OCI-LY3 (cell line): ENCODE measurements at regions not wholly inside any gene's neighbourhood (a gene's known extent, or its start where the extent isn't known, plus 50 kb on each side); places are given as distances from the start of the nearest gene placed in this dataset.

Source experiments
- H2AFZ ChIP-seq: fragments of 200-600, 300-600 bp; shearing (Covaris generic); 2 replicates; pipeline ENCODE4 v1.6.0; 2014; ENCODE audit warnings: antibody characterized with exemption, low read depth, low read length
- H3K27ac ChIP-seq: fragments of 200-600, 300-600 bp; sonication (generic); 2 replicates; pipeline ENCODE4 v1.5.1; 2014; ENCODE audit warnings: mild to moderate bottlenecking, low read length, moderate library complexity, mixed read lengths
- H3K27me3 ChIP-seq: fragments of 200-600, 300-600 bp; sonication (generic); 2 replicates; pipeline ENCODE4 v1.6.1; 2014; ENCODE audit warnings: low read depth, low read length, mixed read lengths
- H3K36me3 ChIP-seq: fragments of 200-600, 300-600 bp; sonication (generic); replicated peaks from 2 replicates; pipeline ENCODE3; 2014; ENCODE audit warnings: low read depth, low read length, mixed read lengths
- H3K4me1 ChIP-seq: fragments of 300-600, 200-600 bp; sonication (generic); 2 replicates; pipeline ENCODE4 v1.6.1; 2014; ENCODE audit warnings: low read length, mixed read lengths
- H3K4me2 ChIP-seq: fragments of 200-600, 300-600 bp; sonication (generic); 2 replicates; pipeline ENCODE4 v1.6.1; 2014; ENCODE audit warnings: low read length, mixed read lengths
- H3K4me3 ChIP-seq: fragments of 300-600, 200-600 bp; sonication (generic); 2 replicates; pipeline ENCODE4 v1.5.1; 2014; ENCODE audit warnings: antibody characterized with exemption, mild to moderate bottlenecking, low read length, moderate library complexity
- H3K79me2 ChIP-seq: fragments of 300-600, 200-600 bp; shearing (Covaris generic); 2 replicates; pipeline ENCODE4 v1.6.1; 2014; ENCODE audit warnings: mild to moderate bottlenecking, low read length, mixed read lengths
- H3K9ac ChIP-seq: fragments of 300-600, 200-600 bp; shearing (Covaris generic); 2 replicates; pipeline ENCODE4 v1.6.0; 2014; ENCODE audit warnings: mild to moderate bottlenecking, low read length, moderate library complexity
- H3K9me3 ChIP-seq: fragments of 200-600, 300-600 bp; shearing (Covaris generic); 2 replicates; pipeline ENCODE4 v1.6.1; 2014; ENCODE audit warnings: low read length, mixed read lengths; ENCODE audit not compliant: insufficient read depth
- H4K20me1 ChIP-seq: fragments of 200-600, 300-600 bp; sonication (generic); 2 replicates; pipeline ENCODE4 v1.6.1; 2016; ENCODE audit warnings: low read length, mixed read lengths; ENCODE audit not compliant: insufficient read depth
- EZH2phosphoT487 ChIP-seq: fragments of 200-600 bp; shearing (Covaris generic); IDR thresholded peaks from 2 replicates; pipeline ENCODE4 v1.6.1; 2018; ENCODE audit warnings: antibody characterized with exemption, mixed run types, low read depth
- TF ChIP-seq, protein P1 (sequence below): fragments of 200-600, 300-600 bp; sonication (generic); IDR thresholded peaks from 2 replicates; pipeline ENCODE4 v1.5.1; 2014; ENCODE audit warnings: antibody characterized with exemption, low read length, low read depth

DNA sequence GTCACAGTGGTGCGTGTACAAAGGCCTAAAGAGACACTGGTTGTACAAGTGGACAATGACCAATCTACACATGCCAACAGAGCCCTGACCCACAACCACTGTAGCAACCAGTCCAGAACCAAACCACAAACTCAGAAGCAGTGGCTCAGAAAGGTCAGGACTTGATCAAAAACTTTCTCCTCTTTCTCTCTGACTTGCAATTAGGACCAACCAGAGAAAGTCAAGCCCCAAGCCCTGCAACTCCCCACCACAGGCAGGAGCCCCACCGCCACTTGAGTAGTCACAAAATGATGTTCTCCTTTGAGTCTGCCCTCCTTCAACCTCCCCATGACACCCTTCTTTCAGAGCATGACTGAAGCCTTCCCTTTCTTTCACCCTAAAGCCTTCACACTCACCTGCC is 291.8 kb downstream of the CDH10 start:
- H3K4me3 ChIP-seq, result no peak overlapping the region
- no peaks in the 10 kb centered on the region for H3K4me1 ChIP-seq
- no peaks in the 10 kb centered on the region for H3K79me2 ChIP-seq
- H3K9ac ChIP-seq, result no peak overlapping the region
- H4K20me1 ChIP-seq, result no peaks in the 10 kb centered on the region
- H3K27me3 ChIP-seq, result no peaks in the 10 kb centered on the region
- H3K36me3 ChIP-seq, result no peaks in the 10 kb centered on the region
- H3K9me3 ChIP-seq, result no peaks in the 10 kb centered on the region
- H3K4me2 ChIP-seq, result no peak overlapping the region
- no peak for TF ChIP-seq EZH2phosphoT487
- TF ChIP-seq, protein P1, sequence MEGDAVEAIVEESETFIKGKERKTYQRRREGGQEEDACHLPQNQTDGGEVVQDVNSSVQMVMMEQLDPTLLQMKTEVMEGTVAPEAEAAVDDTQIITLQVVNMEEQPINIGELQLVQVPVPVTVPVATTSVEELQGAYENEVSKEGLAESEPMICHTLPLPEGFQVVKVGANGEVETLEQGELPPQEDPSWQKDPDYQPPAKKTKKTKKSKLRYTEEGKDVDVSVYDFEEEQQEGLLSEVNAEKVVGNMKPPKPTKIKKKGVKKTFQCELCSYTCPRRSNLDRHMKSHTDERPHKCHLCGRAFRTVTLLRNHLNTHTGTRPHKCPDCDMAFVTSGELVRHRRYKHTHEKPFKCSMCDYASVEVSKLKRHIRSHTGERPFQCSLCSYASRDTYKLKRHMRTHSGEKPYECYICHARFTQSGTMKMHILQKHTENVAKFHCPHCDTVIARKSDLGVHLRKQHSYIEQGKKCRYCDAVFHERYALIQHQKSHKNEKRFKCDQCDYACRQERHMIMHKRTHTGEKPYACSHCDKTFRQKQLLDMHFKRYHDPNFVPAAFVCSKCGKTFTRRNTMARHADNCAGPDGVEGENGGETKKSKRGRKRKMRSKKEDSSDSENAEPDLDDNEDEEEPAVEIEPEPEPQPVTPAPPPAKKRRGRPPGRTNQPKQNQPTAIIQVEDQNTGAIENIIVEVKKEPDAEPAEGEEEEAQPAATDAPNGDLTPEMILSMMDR, result no peak
- H2AFZ ChIP-seq, result no peak overlapping the region
- H3K27ac ChIP-seq, result no peak overlapping the region

DNA sequence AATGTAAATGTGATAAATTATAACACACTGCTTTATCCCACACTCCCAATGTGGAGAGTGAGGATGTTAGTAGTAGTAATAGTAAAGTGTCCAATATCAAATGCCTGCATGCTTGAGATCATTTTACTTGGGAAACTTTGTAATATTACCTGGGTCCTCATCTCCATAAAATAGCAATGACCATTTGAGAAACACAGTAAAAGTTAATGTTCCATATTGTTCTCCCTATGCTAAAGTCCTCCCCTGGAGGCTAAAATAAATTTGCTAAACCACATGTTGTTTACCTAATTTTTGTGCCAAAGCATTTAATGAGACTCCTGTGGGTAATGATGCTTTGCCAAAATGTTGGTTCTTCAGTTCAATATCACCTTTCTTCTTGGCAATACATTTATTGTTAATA is 291.2 kb downstream of the CDH10 start:
- no peaks in the 10 kb centered on the region for H4K20me1 ChIP-seq
- H3K4me2 ChIP-seq, result no peak overlapping the region
- H3K36me3 ChIP-seq, result no peaks in the 10 kb centered on the region
- TF ChIP-seq EZH2phosphoT487, result no peak
- TF ChIP-seq, protein P1, result no peak
- no peaks in the 10 kb centered on the region for H3K4me1 ChIP-seq
- H3K27me3 ChIP-seq, result no peaks in the 10 kb centered on the region
- no peaks in the 10 kb centered on the region for H3K9me3 ChIP-seq
- H3K27ac ChIP-seq, result no peak overlapping the region
- H3K4me3 ChIP-seq, result no peak overlapping the region
- H3K9ac ChIP-seq, result no peak overlapping the region
- H2AFZ ChIP-seq, result no peak overlapping the region
- H3K79me2 ChIP-seq, result no peaks in the 10 kb centered on the region

DNA sequence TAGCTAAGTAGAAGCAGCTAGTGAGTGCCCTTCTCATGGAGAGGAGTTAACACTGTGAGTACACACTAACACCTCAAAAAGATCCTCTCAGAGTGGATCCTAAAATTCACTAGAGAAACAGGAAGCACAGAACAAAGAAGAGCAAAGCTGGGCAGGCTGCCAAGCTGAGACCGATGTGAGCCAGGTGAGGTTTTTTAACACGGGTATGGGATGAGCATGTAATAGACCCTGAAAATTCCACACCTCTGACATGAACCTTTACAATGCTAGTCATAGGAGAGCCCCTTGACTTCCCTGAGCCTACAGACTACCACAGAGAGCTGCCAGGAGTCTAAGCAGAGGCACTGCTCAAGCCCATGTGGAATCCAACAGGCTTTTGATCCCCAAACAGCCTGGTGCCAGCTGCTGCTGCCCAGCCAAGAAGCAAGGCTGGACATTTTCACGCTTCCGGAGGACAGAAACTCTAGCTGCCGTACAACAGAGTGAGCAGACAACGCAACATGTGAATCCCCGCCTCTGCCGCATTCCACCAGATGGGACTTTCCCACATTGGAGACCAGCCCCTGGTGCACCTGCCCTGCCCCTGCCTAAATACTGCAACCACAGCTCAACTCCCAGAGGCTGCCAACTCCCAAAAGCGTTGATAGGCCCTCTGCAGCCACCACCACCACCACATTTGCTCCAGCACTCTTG is 280.8 kb downstream of the CDH10 start:
- H3K9ac ChIP-seq, result no peak overlapping the region
- TF ChIP-seq EZH2phosphoT487, result no peak
- TF ChIP-seq, protein P1, result no peak
- H3K36me3 ChIP-seq, result no peaks in the 10 kb centered on the region
- no peaks in the 10 kb centered on the region for H3K4me1 ChIP-seq
- H3K4me2 ChIP-seq, result no peak overlapping the region
- no peak overlapping the region for H3K27ac ChIP-seq
- H3K27me3 ChIP-seq, result no peaks in the 10 kb centered on the region
- H3K9me3 ChIP-seq, result no peaks in the 10 kb centered on the region
- no peak overlapping the region for H2AFZ ChIP-seq
- no peak overlapping the region for H3K4me3 ChIP-seq
- H3K79me2 ChIP-seq, result no peaks in the 10 kb centered on the region
- H4K20me1 ChIP-seq, result no peaks in the 10 kb centered on the region

DNA sequence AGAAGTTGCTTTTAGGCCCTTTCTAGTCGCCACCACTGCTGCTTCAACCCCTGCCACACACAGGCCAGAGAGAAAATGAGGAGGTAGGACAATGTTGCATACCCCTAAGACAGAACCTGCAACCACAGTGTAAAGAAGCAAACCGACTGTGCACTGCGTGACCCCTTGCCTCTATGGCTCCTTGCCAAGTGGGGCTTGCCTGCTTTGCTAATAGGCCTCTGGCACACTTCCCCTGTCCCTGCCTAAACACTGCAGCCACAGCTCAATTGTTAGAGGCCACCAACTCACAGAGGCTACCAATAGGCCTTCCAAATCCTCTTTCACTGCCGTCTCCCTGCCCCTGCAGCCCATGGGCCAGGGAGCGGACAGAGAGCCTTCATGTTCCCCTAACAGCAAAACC is 280.1 kb downstream of the CDH10 start:
- Histone ChIP-seq H3K4me2 (no peak overlapping the region), H3K4me1 (no peaks in the 10 kb centered on the region), H2AFZ (no peak overlapping the region), H4K20me1 (no peaks in the 10 kb centered on the region), H3K36me3 (no peaks in the 10 kb centered on the region), H3K79me2 (no peaks in the 10 kb centered on the region), H3K27ac (no peak overlapping the region), H3K4me3 (no peak overlapping the region), H3K27me3 (no peaks in the 10 kb centered on the region), H3K9me3 (no peaks in the 10 kb centered on the region), H3K9ac (no peak overlapping the region)
- no peak for TF ChIP-seq EZH2phosphoT487
- TF ChIP-seq, protein P1, result no peak
